K562 (cell line): ENCODE measurements at regions not wholly inside any gene's neighbourhood (a gene's known extent, or its start where the extent isn't known, plus 50 kb on each side); places are given as distances from the start of the nearest gene placed in this dataset.

Experiments
- CTCF ChIP-seq, 3 experiments: IDR thresholded peaks in 2 of 3; conservative IDR thresholded peaks in 1 of 3; 2 replicates each; pipeline ENCODE4 v1.5.1; 2011 to 2012; ENCODE audit warnings: low read length in 3 of 3, mild to moderate bottlenecking in 3 of 3, control low read depth in 2 of 3, improper control_type of control experiment in 1 of 3, inconsistent platforms in 1 of 3, low read depth in 1 of 3, mixed read lengths in 1 of 3, moderate library complexity in 1 of 3; ENCODE audit not compliant: insufficient read depth in 2 of 3
- HDGF ChIP-seq: fragments of 450-650 bp; IDR thresholded peaks from 2 replicates; pipeline ENCODE4 v1.6.1; 2016
- SIN3A ChIP-seq, 2 experiments: fragments of 150-350 bp in 1 of 2; IDR thresholded peaks; 2 replicates each; pipeline ENCODE4 v1.6.1; 2011 to 2016; ENCODE audit warnings: borderline replicate concordance in 2 of 2, low read depth in 2 of 2, low read length in 2 of 2, mild to moderate bottlenecking in 2 of 2, moderate library complexity in 2 of 2; ENCODE audit not compliant: control insufficient read depth in 1 of 2
- SREBF2 ChIP-seq: sonication (generic); formaldehyde crosslinking; IDR thresholded peaks from 2 replicates; pipeline ENCODE4 v1.4.0; 2020; ENCODE audit warnings: mild to moderate bottlenecking, missing genetic modification reagents
- ZSCAN29 ChIP-seq: fragments of 450-650 bp; IDR thresholded peaks from 2 replicates; pipeline ENCODE4 v1.6.1; 2017

GRCh38 chr1:222165629-222166028 lies 382.3 kb downstream of the HHIPL2 start:
- TF ChIP-seq HDGF, result no peak
- TF ChIP-seq ZSCAN29, result no peak
- no peak for TF ChIP-seq SREBF2 (CRISPR knock-in tag)
- no peak for TF ChIP-seq CTCF (IDR thresholded peaks at IDR 0.05 in 2 of 3, conservative IDR thresholded peaks at IDR 0.05 in 1 of 3; ENCODE audit: insufficient read depth in 2 of 3, low read depth in 1 of 3, low read length in 3 of 3)
- no peak for TF ChIP-seq SIN3A (IDR thresholded peaks at IDR 0.05; ENCODE audit: borderline replicate concordance in 2 of 2, control insufficient read depth in 1 of 2, low read depth in 2 of 2, low read length in 2 of 2)
